Epithelial cell of esophagus (primary cell): ENCODE measurements at regions not wholly inside any gene's neighbourhood (a gene's known extent, or its start where the extent isn't known, plus 50 kb on each side); places are given as distances from the start of the nearest gene placed in this dataset.

Source experiments
- DNase-seq: peaks from one replicate; pipeline ENCODE4 v3.0.0; 2010; ENCODE audit warnings: low read depth
- H3K4me3 ChIP-seq: 2 replicates; pipeline ENCODE4 v1.5.1; 2011; ENCODE audit warnings: mild to moderate bottlenecking, low read length, control low read depth
- TF ChIP-seq, protein P1 (sequence below): IDR thresholded peaks from 2 replicates; pipeline ENCODE4 v1.5.1; 2011; ENCODE audit warnings: low read depth, mild to moderate bottlenecking, low read length, control low read depth, inconsistent platforms; ENCODE audit not compliant: insufficient read depth; ENCODE audit errors: missing control alignments

DNA sequence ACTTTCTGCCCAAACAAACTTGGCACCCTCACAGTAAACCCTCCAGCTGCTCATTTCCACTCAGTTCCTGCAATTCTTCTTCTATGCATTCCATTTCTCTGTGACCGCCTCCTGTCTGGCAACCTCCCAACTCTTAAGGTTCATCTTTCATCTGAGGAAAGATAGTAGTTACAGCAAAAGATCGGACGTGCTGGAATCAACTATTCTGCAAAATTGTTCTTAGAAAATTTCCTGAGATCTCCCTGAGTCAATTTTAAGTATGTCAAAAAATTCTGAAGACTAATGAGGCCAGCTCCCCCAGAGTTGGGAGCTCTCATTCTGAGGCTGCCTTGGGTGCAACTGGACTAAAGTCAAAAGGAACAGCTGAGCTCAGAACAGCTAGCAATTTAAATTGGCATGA is 1026.0 kb downstream of the ADGRL3 start:
- no peak for DNase-seq
- TF ChIP-seq, protein P1, sequence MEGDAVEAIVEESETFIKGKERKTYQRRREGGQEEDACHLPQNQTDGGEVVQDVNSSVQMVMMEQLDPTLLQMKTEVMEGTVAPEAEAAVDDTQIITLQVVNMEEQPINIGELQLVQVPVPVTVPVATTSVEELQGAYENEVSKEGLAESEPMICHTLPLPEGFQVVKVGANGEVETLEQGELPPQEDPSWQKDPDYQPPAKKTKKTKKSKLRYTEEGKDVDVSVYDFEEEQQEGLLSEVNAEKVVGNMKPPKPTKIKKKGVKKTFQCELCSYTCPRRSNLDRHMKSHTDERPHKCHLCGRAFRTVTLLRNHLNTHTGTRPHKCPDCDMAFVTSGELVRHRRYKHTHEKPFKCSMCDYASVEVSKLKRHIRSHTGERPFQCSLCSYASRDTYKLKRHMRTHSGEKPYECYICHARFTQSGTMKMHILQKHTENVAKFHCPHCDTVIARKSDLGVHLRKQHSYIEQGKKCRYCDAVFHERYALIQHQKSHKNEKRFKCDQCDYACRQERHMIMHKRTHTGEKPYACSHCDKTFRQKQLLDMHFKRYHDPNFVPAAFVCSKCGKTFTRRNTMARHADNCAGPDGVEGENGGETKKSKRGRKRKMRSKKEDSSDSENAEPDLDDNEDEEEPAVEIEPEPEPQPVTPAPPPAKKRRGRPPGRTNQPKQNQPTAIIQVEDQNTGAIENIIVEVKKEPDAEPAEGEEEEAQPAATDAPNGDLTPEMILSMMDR = no peak
- no peak overlapping the region for H3K4me3 ChIP-seq

DNA sequence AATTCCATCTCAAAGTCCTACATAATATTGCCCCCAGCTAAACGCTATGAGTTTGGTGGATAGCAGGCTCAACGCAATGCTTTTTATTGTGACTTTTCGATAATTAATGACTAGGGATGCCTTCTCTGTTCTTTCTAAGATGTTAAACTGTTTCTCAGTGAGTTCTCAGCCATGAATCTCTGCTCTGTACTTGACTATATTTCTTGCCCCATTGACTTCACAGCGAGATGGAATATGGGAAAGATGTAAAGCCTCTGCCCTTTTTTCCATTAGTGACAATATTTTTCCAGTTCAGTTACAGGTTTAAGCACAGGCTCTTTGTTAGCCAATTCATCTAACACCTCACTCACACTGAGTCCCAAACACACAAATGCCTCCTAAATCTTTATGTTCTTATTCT is 1022.0 kb downstream of the ADGRL3 start:
- TF ChIP-seq, protein P1 = no peak
- no peak for DNase-seq
- no peak overlapping the region for H3K4me3 ChIP-seq

- no peak for DNase-seq
- TF ChIP-seq, protein P1 = no peak
- no peak overlapping the region for H3K4me3 ChIP-seq
Measured at GRCh38 chr4:62210486-62210885, 1010.4 kb downstream of the ADGRL3 start.

- no peak overlapping the region for H3K4me3 ChIP-seq
- DNase-seq = no peak
- TF ChIP-seq, protein P1 = no peak
Measured at GRCh38 chr4:62209757-62210485, 1009.8 kb downstream of the ADGRL3 start.

GRCh38 chr4:62208921-62209320 is 1008.8 kb downstream of the ADGRL3 start:
- TF ChIP-seq, protein P1 = no peak
- DNase-seq = no peak
- no peak overlapping the region for H3K4me3 ChIP-seq

DNA sequence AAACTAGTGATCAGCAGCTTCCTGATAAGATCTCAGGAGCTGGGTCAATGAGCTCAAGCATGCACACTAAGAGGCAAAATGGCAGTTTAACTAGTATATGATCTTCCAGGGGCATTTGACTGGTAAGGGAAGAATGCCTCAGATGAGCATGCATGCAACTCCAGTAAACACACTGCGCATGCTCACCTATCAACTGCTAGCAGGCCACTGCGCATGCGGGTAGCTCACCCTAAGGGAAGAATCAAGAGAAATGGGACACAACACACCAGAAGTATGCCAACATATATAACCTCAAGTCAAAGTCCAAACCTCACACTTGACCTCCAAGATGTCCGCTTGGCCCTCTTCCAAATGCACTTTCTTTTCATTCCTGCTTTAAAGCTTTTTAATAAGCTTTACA is 1004.0 kb downstream of the ADGRL3 start:
- TF ChIP-seq, protein P1 = no peak
- H3K4me3 ChIP-seq = no peak overlapping the region
- no peak for DNase-seq

- TF ChIP-seq, protein P1 = no peak
- H3K4me3 ChIP-seq = no peak overlapping the region
- DNase-seq = no peak
Measured at GRCh38 chr4:62199291-62199810, 999.2 kb downstream of the ADGRL3 start.
